H9 (cell line): ENCODE measurements at regions not wholly inside any gene's neighbourhood (a gene's known extent, or its start where the extent isn't known, plus 50 kb on each side); places are given as distances from the start of the nearest gene placed in this dataset.

Source experiments
- DNase-seq: peaks from one replicate; pipeline ENCODE4 v3.0.0-alpha.2; 2017
- H2AFZ ChIP-seq: one replicate; pipeline ENCODE4 v1.6.1; 2013; ENCODE audit warnings: mild to moderate bottlenecking, low read length, control low read depth, moderate library complexity
- H2AK5ac ChIP-seq: 2 replicates; pipeline ENCODE4 v1.6.1; 2013; ENCODE audit warnings: low read length, control low read depth, mixed read lengths; ENCODE audit not compliant: insufficient read length
- H2BK120ac ChIP-seq: one replicate; pipeline ENCODE4 v1.6.1; 2013; ENCODE audit warnings: low read depth, mild to moderate bottlenecking, low read length, control low read depth, inconsistent platforms; ENCODE audit not compliant: poor library complexity, severe bottlenecking
- H2BK12ac ChIP-seq: 2 replicates; pipeline ENCODE4 v1.6.1; 2013; ENCODE audit warnings: low read length, control low read depth, mixed read lengths, low read depth; ENCODE audit not compliant: insufficient read length
- H2BK15ac ChIP-seq: 2 replicates; pipeline ENCODE4 v1.6.1; 2013; ENCODE audit warnings: low read depth, low read length, control low read depth
- H2BK20ac ChIP-seq: one replicate; pipeline ENCODE4 v1.6.1; 2013; ENCODE audit warnings: low read depth, mild to moderate bottlenecking, low read length, control low read depth, inconsistent platforms; ENCODE audit not compliant: poor library complexity, severe bottlenecking
- H2BK5ac ChIP-seq: 2 replicates; pipeline ENCODE4 v1.6.1; 2013; ENCODE audit warnings: low read length, control low read depth, mixed read lengths; ENCODE audit not compliant: insufficient read length
- H3K14ac ChIP-seq: 2 replicates; pipeline ENCODE4 v1.6.1; 2013; ENCODE audit warnings: low read length, control low read depth; ENCODE audit not compliant: insufficient read depth
- H3K18ac ChIP-seq: 2 replicates; pipeline ENCODE4 v1.6.1; 2013; ENCODE audit warnings: low read depth, mild to moderate bottlenecking, mixed read lengths, low read length, control low read depth; ENCODE audit not compliant: insufficient read length
- H3K23ac ChIP-seq: 2 replicates; pipeline ENCODE4 v1.6.1; 2013; ENCODE audit warnings: low read length, control low read depth, mixed read lengths, low read depth; ENCODE audit not compliant: insufficient read length
- H3K23me2 ChIP-seq: 2 replicates; pipeline ENCODE4 v1.6.1; 2013; ENCODE audit warnings: low read depth, mild to moderate bottlenecking, mixed read lengths, low read length, control low read depth; ENCODE audit not compliant: insufficient read length, poor library complexity, severe bottlenecking
- H3K27ac ChIP-seq: 2 replicates; pipeline ENCODE4 v1.5.1; 2013; ENCODE audit warnings: low read length, control low read depth, mixed read lengths, low read depth; ENCODE audit not compliant: insufficient read length
- H3K27me3 ChIP-seq: 2 replicates; pipeline ENCODE4 v1.6.1; 2013; ENCODE audit warnings: low read length, control low read depth, inconsistent platforms; ENCODE audit not compliant: insufficient read depth
- H3K4ac ChIP-seq: 2 replicates; pipeline ENCODE4 v1.6.1; 2013; ENCODE audit warnings: low read depth, mild to moderate bottlenecking, control low read depth, inconsistent platforms, low read length, moderate library complexity
- H3K4me1 ChIP-seq: 2 replicates; pipeline ENCODE4 v1.6.1; 2013; ENCODE audit warnings: low read length, control low read depth, inconsistent platforms; ENCODE audit not compliant: insufficient read depth
- H3K4me2 ChIP-seq: 2 replicates; pipeline ENCODE4 v1.6.1; 2013; ENCODE audit warnings: low read length, control low read depth, mixed read lengths; ENCODE audit not compliant: insufficient read length, insufficient read depth
- H3K56ac ChIP-seq: 2 replicates; pipeline ENCODE4 v1.6.1; 2013; ENCODE audit warnings: low read depth, mild to moderate bottlenecking, mixed read lengths, low read length, control low read depth; ENCODE audit not compliant: insufficient read length
- H3K79me1 ChIP-seq: 2 replicates; pipeline ENCODE4 v1.6.1; 2013; ENCODE audit warnings: low read depth, mild to moderate bottlenecking, moderate library complexity, low read length, control low read depth, inconsistent platforms; ENCODE audit not compliant: insufficient read depth, poor library complexity, severe bottlenecking
- H3K79me2 ChIP-seq: 2 replicates; pipeline ENCODE4 v1.6.1; 2013; ENCODE audit warnings: low read length, control low read depth, inconsistent platforms; ENCODE audit not compliant: insufficient read depth
- H3K9ac ChIP-seq: 2 replicates; pipeline ENCODE4 v1.6.1; 2013; ENCODE audit warnings: low read length, control low read depth, mixed read lengths; ENCODE audit not compliant: insufficient read length; ENCODE audit errors: extremely low read depth
- H3K9me3 ChIP-seq: one replicate; pipeline ENCODE4 v1.6.1; 2013; ENCODE audit warnings: low read depth, low read length, inconsistent platforms; ENCODE audit not compliant: control insufficient read depth
- H3T11ph ChIP-seq: one replicate; pipeline ENCODE4 v1.6.1; 2013; ENCODE audit warnings: mild to moderate bottlenecking, low read length, control low read depth, inconsistent platforms
- H4K20me1 ChIP-seq: one replicate; pipeline ENCODE4 v1.6.1; 2013; ENCODE audit not compliant: control insufficient read depth, insufficient read length, insufficient read depth
- H4K5ac ChIP-seq: 2 replicates; pipeline ENCODE4 v1.6.1; 2013; ENCODE audit warnings: low read depth, mild to moderate bottlenecking, mixed read lengths, low read length, control low read depth; ENCODE audit not compliant: insufficient read length
- H4K8ac ChIP-seq: replicated peaks from 2 replicates; pipeline ENCODE4 v1.6.1; 2013; ENCODE audit warnings: low read length, control low read depth, mixed read lengths, low read depth; ENCODE audit not compliant: insufficient read length
- H4K91ac ChIP-seq: 2 replicates; pipeline ENCODE4 v1.6.1; 2013; ENCODE audit warnings: low read depth, mild to moderate bottlenecking, moderate library complexity, mixed read lengths, low read length, control low read depth; ENCODE audit not compliant: insufficient read length
- H3K27ac Mint-ChIP-seq, 3 experiments: 2 replicates in 2 of 3; 3 replicates in 1 of 3; pipeline ENCODE4 v1.8.0; 2020 to 2021; ENCODE audit warnings: mixed read lengths in 3 of 3, mild to moderate bottlenecking in 1 of 3, moderate library complexity in 1 of 3
- H3K27me3 Mint-ChIP-seq: 2 replicates; pipeline ENCODE4 v1.8.0; 2021; ENCODE audit warnings: low read depth, mild to moderate bottlenecking, moderate library complexity, mixed read lengths
- H3K36me3 Mint-ChIP-seq, 3 experiments: 2 replicates in 2 of 3; 3 replicates in 1 of 3; pipeline ENCODE4 v1.8.0; 2020 to 2021; ENCODE audit warnings: low read depth in 3 of 3, mixed read lengths in 3 of 3; ENCODE audit not compliant: insufficient read depth in 1 of 3
- H3K4me1 Mint-ChIP-seq, 2 experiments: 2 replicates each; pipeline ENCODE4 v1.8.0; 2020; ENCODE audit warnings: mixed read lengths in 2 of 2
- H3K4me3 Mint-ChIP-seq, 2 experiments: 2 replicates in 1 of 2; 3 replicates in 1 of 2; pipeline ENCODE4 v1.8.0; 2020 to 2021; ENCODE audit warnings: mild to moderate bottlenecking in 2 of 2, mixed read lengths in 2 of 2, moderate library complexity in 1 of 2
- H3K9me3 Mint-ChIP-seq, 2 experiments: 2 replicates in 1 of 2; 3 replicates in 1 of 2; pipeline ENCODE4 v1.8.0; 2020; ENCODE audit warnings: mild to moderate bottlenecking in 2 of 2, mixed read lengths in 2 of 2, moderate library complexity in 1 of 2
- CTCF ChIP-seq: fragments of 200-600 bp; sonication (generic); conservative IDR thresholded peaks from 3 replicates; pipeline ENCODE4 v1.8.0; 2021; ENCODE audit warnings: antibody characterized with exemption, mild to moderate bottlenecking
- WGBS: extraction: QIAGEN DNeasy Blood & Tissue Kit; methylation state at CpG from one replicate; pipeline ENCODE4 v1.1.7; 2013; ENCODE audit warnings: missing lambda C conversion rate, low lambda C conversion rate, mixed read lengths; ENCODE audit not compliant: insufficient read length; ENCODE audit errors: extremely low coverage; 5-methylcytosine and 5-hydroxymethylcytosine counted together

DNA sequence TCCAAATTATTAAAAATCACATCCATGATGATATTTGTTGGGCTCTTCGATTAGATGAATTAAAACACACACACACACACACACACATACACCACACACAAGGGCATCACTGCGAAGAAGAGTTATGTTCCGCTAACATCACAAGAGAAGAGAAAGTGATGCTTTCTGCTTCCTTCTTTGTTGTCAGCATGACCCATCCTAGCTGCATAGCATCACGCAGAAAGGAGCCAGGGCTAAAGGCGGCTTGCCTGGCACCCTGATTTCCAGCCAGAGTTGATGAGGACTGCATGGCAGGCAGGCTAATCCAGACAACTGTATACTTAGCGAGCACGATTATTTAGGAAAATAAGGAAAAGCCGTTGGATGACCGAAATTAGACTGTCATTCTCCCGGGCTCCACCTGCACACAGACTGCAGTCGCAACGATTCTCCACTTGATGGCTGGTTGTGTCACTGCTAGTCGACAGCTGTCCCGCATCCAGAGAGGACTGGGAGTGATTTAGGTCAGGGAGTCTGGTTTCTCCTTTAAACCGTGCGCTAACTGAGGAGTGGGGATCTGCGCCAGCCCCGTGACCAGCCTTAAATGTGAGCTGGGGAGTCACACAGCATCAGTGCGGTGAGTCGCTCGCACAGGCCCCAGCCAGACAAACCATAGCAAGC, 70.6 kb upstream of the SOX4 start:
- Histone ChIP-seq H3K4ac (no peak overlapping the region), H3K14ac (peak overlapping the region; percentile 32), H4K91ac (no peak overlapping the region), H3K9ac (no peak overlapping the region), H4K20me1 (no peaks in the 10 kb centered on the region), H3K23ac (no peak overlapping the region), H3K79me2 (no peaks in the 10 kb centered on the region), H2AFZ (no peak overlapping the region), H3K18ac (no peak overlapping the region), H2BK5ac (no peak overlapping the region), H3K27me3 (no peaks in the 10 kb centered on the region), H4K8ac (no peak overlapping the region), H2BK12ac (no peak overlapping the region), H2BK120ac (no peak overlapping the region), H2BK20ac (no peak overlapping the region), H3T11ph (no peak overlapping the region), H4K5ac (no peak overlapping the region), H3K27ac (no peak overlapping the region), H3K4me1 (no peaks in the 10 kb centered on the region; the same call in 1 of the 2 replicates), H2AK5ac (no peak overlapping the region), H3K9me3 (no peaks in the 10 kb centered on the region), H3K4me2 (no peak overlapping the region), H3K79me1 (no peaks in the 10 kb centered on the region), H3K56ac (no peak overlapping the region), H3K23me2 (no peaks in the 10 kb centered on the region), H2BK15ac (no peak overlapping the region)
- peak; percentile 67 for TF ChIP-seq CTCF
- WGBS: no CpG with 5 or more reads among the region's 21 CpGs
- Mint-ChIP-seq H3K27me3 (peaks cover 1% of the 10 kb centered on the region), H3K27ac (no peak overlapping the region), H3K4me1 (peaks cover 19 to 26% of the 10 kb centered on the region in 2 experiments), H3K36me3 (no peaks in the 10 kb centered on the region), H3K4me3 (peak overlapping the region in 1 of 2 experiments; percentile 28; a peak in 1 of 5 replicates), H3K9me3 (no peaks in the 10 kb centered on the region)
- peak; percentile 63 for DNase-seq
